Epithelial cell of esophagus (primary cell): ENCODE measurements at regions not wholly inside any gene's neighbourhood (a gene's known extent, or its start where the extent isn't known, plus 50 kb on each side); places are given as distances from the start of the nearest gene placed in this dataset.

Source experiments
- DNase-seq: peaks from one replicate; pipeline ENCODE4 v3.0.0; 2010; ENCODE audit warnings: low read depth
- H3K4me3 ChIP-seq: 2 replicates; pipeline ENCODE4 v1.5.1; 2011; ENCODE audit warnings: mild to moderate bottlenecking, low read length, control low read depth
- CTCF ChIP-seq: IDR thresholded peaks from 2 replicates; pipeline ENCODE4 v1.5.1; 2011; ENCODE audit warnings: low read depth, mild to moderate bottlenecking, low read length, control low read depth, inconsistent platforms; ENCODE audit not compliant: insufficient read depth; ENCODE audit errors: missing control alignments

DNA sequence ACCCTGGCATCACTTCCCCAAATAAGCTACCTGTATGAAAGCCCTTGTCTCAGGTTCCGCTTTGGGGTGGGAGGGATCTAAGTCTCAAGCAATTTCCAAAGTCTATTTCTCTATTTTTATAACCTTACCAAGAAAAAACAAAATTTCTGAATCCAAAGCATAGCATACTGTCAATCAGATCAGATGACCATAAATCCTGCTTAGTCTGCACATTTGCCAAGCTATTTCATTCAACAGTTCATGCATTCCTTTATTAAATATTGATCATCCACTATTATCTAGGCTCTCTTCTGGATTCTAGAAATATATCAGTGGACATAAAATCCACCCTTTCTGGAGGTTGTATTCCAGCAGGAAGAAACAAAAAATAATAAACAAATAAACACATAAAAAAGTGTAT, 263.5 kb upstream of the USP15 start:
- H3K4me3 ChIP-seq = no peak overlapping the region
- DNase-seq = no peak
- TF ChIP-seq CTCF = no peak

DNA sequence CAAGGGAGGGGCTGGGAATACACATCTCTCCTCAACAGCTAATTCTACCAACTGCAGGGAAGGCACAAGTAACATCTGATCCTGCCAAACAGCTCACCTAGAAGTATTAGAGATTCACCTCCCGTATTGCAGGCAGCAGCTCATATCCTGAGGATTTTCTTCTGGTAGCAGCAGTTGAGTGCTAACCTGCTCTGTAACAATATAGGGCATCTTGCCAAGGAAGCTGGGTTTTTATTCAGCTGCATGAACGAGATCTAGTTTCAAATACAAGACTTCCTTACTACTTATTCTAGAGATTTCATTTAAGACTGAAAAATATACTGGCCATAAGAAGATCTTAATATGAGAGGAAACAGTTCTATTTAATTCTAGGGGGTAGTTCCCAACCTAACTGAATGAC, 261.4 kb upstream of the USP15 start:
- DNase-seq = peak; percentile 3
- no peak for TF ChIP-seq CTCF
- H3K4me3 ChIP-seq = no peak overlapping the region

GRCh38 chr12:61999311-61999710, 260.9 kb upstream of the USP15 start:
- no peak for TF ChIP-seq CTCF
- DNase-seq = no peak
- H3K4me3 ChIP-seq = no peak overlapping the region

GRCh38 chr12:62001424-62001823, 258.8 kb upstream of the USP15 start:
- no peak for DNase-seq
- H3K4me3 ChIP-seq = no peak overlapping the region
- TF ChIP-seq CTCF = no peak

DNA sequence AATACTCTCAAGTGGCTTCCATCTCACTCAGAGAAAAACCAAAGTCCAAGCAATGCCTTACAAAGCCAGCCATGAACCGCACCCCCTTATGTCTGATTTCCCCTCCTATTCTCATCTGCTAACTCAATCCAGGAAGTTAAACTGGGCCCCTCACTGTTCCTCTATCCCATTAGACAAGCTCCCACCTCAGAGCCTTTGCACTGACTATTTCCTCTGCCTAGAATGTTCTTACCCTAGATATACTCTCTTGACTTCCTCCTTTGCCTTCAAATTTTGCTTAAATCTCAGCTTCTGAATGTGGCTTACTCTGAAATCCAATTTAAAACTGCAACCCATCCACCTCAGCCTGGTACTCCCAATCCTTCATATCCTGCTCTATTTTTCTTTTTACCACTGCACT, 257.0 kb upstream of the USP15 start:
- DNase-seq = no peak
- TF ChIP-seq CTCF = no peak

GRCh38 chr12:62003701-62004100, 256.5 kb upstream of the USP15 start:
- no peak for TF ChIP-seq CTCF
- DNase-seq = no peak
- no peak overlapping the region for H3K4me3 ChIP-seq

More for the DNA sequence above, 257.0 kb upstream of the USP15 start:
- no peak overlapping the region for H3K4me3 ChIP-seq

DNA sequence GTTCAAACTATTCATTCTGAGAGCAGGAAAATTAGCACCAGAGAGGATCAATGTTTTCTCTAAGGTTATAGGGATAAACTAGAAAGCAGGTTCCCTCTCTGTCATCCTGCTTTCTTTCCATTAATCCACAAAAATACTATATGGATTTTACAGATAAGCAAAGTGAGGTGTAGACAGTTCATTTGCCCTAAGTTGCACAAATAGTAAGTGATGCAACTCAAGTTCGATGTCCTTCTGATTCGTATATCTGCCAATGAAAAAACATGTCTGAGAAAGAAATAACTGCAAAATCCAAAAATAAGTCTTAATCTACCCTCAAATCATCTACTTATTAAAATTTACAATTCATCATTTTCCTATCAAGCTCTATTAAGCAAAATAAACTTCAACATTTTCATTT, 254.6 kb upstream of the USP15 start:
- DNase-seq = no peak
- no peak overlapping the region for H3K4me3 ChIP-seq
- TF ChIP-seq CTCF = no peak
